ENCODE measurements at regions not wholly inside any gene's neighbourhood (a gene's known extent, or its start where the extent isn't known, plus 50 kb on each side); places are given as distances from the start of the nearest gene placed in this dataset.

- TF ChIP-seq FOXA1 (IDR thresholded peaks at IDR 0.05) (no peak), SUZ12 (IDR thresholded peaks at IDR 0.05) (no peak), BHLHE40 (IDR thresholded peaks at IDR 0.05; ENCODE audit: borderline replicate concordance) (no peak), HDGF (IDR thresholded peaks at IDR 0.05; ENCODE audit: borderline replicate concordance) (no peak), SP1 (IDR thresholded peaks at IDR 0.05) (no peak), FOXK2 (IDR thresholded peaks at IDR 0.05) (no peak), ARNT (IDR thresholded peaks at IDR 0.05) (no peak), TARDBP (IDR thresholded peaks at IDR 0.05) (no peak)
Measured at GRCh38 chr2:76639171-76639680, 883.0 kb downstream of the LRRTM4 start.
